CD4-positive, alpha-beta T cell (primary cell): ENCODE measurements at regions not wholly inside any gene's neighbourhood (a gene's known extent, or its start where the extent isn't known, plus 50 kb on each side); places are given as distances from the start of the nearest gene placed in this dataset.

Experiments used
- ATAC-seq: fragments of 200-7000 bp; cut with Tn5 transposase; one replicate; pipeline ENCODE4 v1.10.0; 2022; ENCODE audit warnings: mild to moderate bottlenecking; ENCODE audit not compliant: poor library complexity
- CTCF ChIA-PET: fragments of 350-600 bp; sonication (Branson Sonifier 250); formaldehyde crosslinking; loops from one replicate; lab custom pipeline; 2021; ENCODE audit warnings: antibody characterized with exemption, inconsistent platforms; lab: Charles Lee
- POLR2A ChIA-PET: fragments of 350-600 bp; sonication (Branson Sonifier 250); formaldehyde crosslinking; loops from one replicate; lab custom pipeline; 2021; ENCODE audit warnings: antibody characterized with exemption, inconsistent platforms; lab: Charles Lee
- DNase-seq, 14 experiments: peaks; one replicate each; pipeline ENCODE4 v3.0.0-alpha.2; 2013 to 2020; ENCODE audit warnings: mixed read lengths in 2 of 14
- H3K27ac ChIP-seq, 2 donors: one replicate each; pipeline versions ENCODE4 v1.5.1 to v1.7.0; 2013; ENCODE audit warnings: low read length in 2 of 2, low read depth in 1 of 2, mild to moderate bottlenecking in 1 of 2
- H3K27me3 ChIP-seq, 2 experiments: 1 replicate in 1 of 2; 2 replicates in 1 of 2; pipeline versions ENCODE4 v1.6.1 to v1.7.0; 2013; ENCODE audit warnings: low read length in 2 of 2, control low read depth in 1 of 2, mild to moderate bottlenecking in 1 of 2, moderate library complexity in 1 of 2; ENCODE audit not compliant: insufficient read depth in 2 of 2, control insufficient read depth in 1 of 2
- H3K36me3 ChIP-seq: one replicate; pipeline ENCODE4 v1.6.1; 2013; ENCODE audit warnings: low read length, control low read depth; ENCODE audit not compliant: insufficient read depth
- H3K4me1 ChIP-seq: one replicate; pipeline ENCODE4 v1.6.1; 2013; ENCODE audit warnings: low read length, control low read depth; ENCODE audit not compliant: insufficient read depth
- H3K4me3 ChIP-seq: one replicate; pipeline ENCODE4 v1.5.1; 2013; ENCODE audit warnings: mild to moderate bottlenecking, low read length, moderate library complexity
- H3K9me3 ChIP-seq, 2 experiments: 1 replicate in 1 of 2; 2 replicates in 1 of 2; pipeline versions ENCODE4 v1.6.1 to v1.7.0; 2013; ENCODE audit warnings: low read length in 2 of 2, mild to moderate bottlenecking in 2 of 2, control low read depth in 1 of 2, moderate library complexity in 1 of 2; ENCODE audit not compliant: control insufficient read depth in 1 of 2, insufficient read depth in 1 of 2
- H3K27ac Mint-ChIP-seq: one replicate; pipeline ENCODE4 v1.8.0; 2020; ENCODE audit warnings: mixed read lengths
- H3K27me3 Mint-ChIP-seq: one replicate; pipeline ENCODE4 v1.8.0; 2021; ENCODE audit warnings: mixed read lengths
- H3K36me3 Mint-ChIP-seq: one replicate; pipeline ENCODE4 v1.8.0; 2021; ENCODE audit warnings: low read depth, mixed read lengths
- H3K4me1 Mint-ChIP-seq: one replicate; pipeline ENCODE4 v1.8.0; 2021; ENCODE audit warnings: low read depth, mixed read lengths
- H3K4me3 Mint-ChIP-seq: one replicate; pipeline ENCODE4 v1.8.0; 2020; ENCODE audit warnings: mild to moderate bottlenecking, mixed read lengths
- H3K9me3 Mint-ChIP-seq: one replicate; pipeline ENCODE4 v1.8.0; 2020; ENCODE audit warnings: mixed read lengths
- intact Hi-C, 2 experiments: fragments of 100-400 bp; cut with DNase I in 1 of 2; cut with micrococcal nuclease in 1 of 2; formaldehyde crosslinking; loops; one replicate each; pipeline versions ENCODE4 v1.15.1 to v1.9.0; 2023 to 2025; cut with DNase I, micrococcal nuclease
- TF ChIP-seq, protein P1 (sequence below): fragments of 200-600 bp; IDR thresholded peaks from one replicate; pipeline ENCODE4 v1.8.0; 2022; ENCODE audit warnings: antibody characterized with exemption, mild to moderate bottlenecking

DNA sequence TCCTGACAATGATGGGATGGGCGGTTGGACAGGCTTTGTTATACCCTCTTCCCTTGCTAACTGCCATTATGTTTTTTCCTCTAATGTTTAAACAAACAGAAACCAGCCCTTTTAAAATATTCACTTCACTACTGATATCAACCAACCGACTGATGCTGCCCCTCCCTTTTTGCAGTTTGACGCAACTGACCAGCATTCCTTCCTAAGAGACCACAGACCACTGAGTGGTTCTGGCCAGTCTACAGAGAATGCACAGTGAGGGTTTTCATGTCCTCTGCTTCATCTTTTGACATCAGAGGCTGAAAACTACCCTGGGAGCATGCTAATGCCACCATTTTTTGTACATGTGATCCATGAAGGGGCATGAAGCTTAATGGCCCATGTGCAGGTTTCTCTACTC is 85.3 kb downstream of the CYP26B1 start:
- H3K27me3 Mint-ChIP-seq = peaks cover 24% of the 10 kb centered on the region
- ChIA-PET CTCF (no interaction called here), POLR2A (no interaction called here)
- Histone ChIP-seq H3K4me1 (no peaks in the 10 kb centered on the region), H3K4me3 (no peak overlapping the region), H3K27me3 (peaks cover 0 to 3% of the 10 kb centered on the region in 2 experiments), H3K27ac (no peak overlapping the region), H3K9me3 (no peaks in the 10 kb centered on the region), H3K36me3 (no peaks in the 10 kb centered on the region)
- intact Hi-C loops = no loop called here
- no peaks in the 10 kb centered on the region for H3K4me1 Mint-ChIP-seq
- no peak overlapping the region for H3K27ac Mint-ChIP-seq
- H3K9me3 Mint-ChIP-seq = peaks cover 4% of the 10 kb centered on the region
- TF ChIP-seq, protein P1, sequence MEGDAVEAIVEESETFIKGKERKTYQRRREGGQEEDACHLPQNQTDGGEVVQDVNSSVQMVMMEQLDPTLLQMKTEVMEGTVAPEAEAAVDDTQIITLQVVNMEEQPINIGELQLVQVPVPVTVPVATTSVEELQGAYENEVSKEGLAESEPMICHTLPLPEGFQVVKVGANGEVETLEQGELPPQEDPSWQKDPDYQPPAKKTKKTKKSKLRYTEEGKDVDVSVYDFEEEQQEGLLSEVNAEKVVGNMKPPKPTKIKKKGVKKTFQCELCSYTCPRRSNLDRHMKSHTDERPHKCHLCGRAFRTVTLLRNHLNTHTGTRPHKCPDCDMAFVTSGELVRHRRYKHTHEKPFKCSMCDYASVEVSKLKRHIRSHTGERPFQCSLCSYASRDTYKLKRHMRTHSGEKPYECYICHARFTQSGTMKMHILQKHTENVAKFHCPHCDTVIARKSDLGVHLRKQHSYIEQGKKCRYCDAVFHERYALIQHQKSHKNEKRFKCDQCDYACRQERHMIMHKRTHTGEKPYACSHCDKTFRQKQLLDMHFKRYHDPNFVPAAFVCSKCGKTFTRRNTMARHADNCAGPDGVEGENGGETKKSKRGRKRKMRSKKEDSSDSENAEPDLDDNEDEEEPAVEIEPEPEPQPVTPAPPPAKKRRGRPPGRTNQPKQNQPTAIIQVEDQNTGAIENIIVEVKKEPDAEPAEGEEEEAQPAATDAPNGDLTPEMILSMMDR = no peak
- no peak overlapping the region for H3K4me3 Mint-ChIP-seq
- DNase-seq (no peak), ATAC-seq (no peak)
- no peaks in the 10 kb centered on the region for H3K36me3 Mint-ChIP-seq

DNA sequence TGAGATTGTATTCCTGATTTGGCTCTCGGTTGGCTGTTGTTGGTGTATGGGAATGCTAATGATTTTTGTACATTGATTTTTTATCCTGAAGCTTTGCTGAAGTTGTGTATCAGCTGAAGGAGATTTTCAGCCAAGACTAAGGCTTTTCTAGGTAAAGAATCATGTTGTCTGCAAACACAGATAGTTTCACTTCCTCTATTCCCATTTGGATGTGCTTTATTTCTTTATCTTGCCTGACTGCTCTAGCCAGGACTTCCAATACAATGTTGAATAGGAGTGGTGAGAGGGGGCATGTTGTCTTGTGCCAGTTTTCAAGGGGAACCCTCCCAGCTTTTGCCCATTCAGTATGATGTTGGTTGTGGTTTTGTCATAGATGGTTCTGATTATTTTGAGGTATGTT is 90.4 kb downstream of the CYP26B1 start:
- Histone ChIP-seq H3K27me3 (peaks cover 0 to 3% of the 10 kb centered on the region in 2 experiments), H3K9me3 (no peaks in the 10 kb centered on the region), H3K4me1 (no peaks in the 10 kb centered on the region), H3K4me3 (no peak overlapping the region), H3K36me3 (no peaks in the 10 kb centered on the region), H3K27ac (no peak overlapping the region)
- ATAC-seq (no peak), DNase-seq (no peak)
- TF ChIP-seq, protein P1 = no peak
- intact Hi-C loops = no loop called here
- CTCF ChIA-PET = no interaction called here
- Mint-ChIP-seq H3K36me3 (no peaks in the 10 kb centered on the region), H3K4me1 (no peaks in the 10 kb centered on the region), H3K27me3 (peaks cover 9% of the 10 kb centered on the region), H3K27ac (no peak overlapping the region), H3K4me3 (no peak overlapping the region), H3K9me3 (peaks cover 2% of the 10 kb centered on the region)
- POLR2A ChIA-PET = no interaction called here

- DNase-seq = no peak
- Histone ChIP-seq H3K36me3 (no peaks in the 10 kb centered on the region), H3K4me3 (no peak overlapping the region), H3K27ac (no peak overlapping the region), H3K4me1 (no peaks in the 10 kb centered on the region), H3K9me3 (peaks cover 0 to 5% of the 10 kb centered on the region in 2 experiments), H3K27me3 (no peaks in the 10 kb centered on the region)
- H3K9me3 Mint-ChIP-seq = peaks cover 5% of the 10 kb centered on the region
- intact Hi-C loops = no loop called here
- H3K4me3 Mint-ChIP-seq = no peak overlapping the region
- POLR2A ChIA-PET = no interaction called here
- no peaks in the 10 kb centered on the region for H3K27me3 Mint-ChIP-seq
- no peaks in the 10 kb centered on the region for H3K4me1 Mint-ChIP-seq
- H3K27ac Mint-ChIP-seq = no peak overlapping the region
- ATAC-seq = no peak
- TF ChIP-seq, protein P1 = no peak
- H3K36me3 Mint-ChIP-seq = no peaks in the 10 kb centered on the region
- CTCF ChIA-PET = no interaction called here
Measured at GRCh38 chr2:72051971-72052505, 95.6 kb downstream of the CYP26B1 start.
